ENCODE measurements at regions not wholly inside any gene's neighbourhood (a gene's known extent, or its start where the extent isn't known, plus 50 kb on each side); places are given as distances from the start of the nearest gene placed in this dataset.

DNA sequence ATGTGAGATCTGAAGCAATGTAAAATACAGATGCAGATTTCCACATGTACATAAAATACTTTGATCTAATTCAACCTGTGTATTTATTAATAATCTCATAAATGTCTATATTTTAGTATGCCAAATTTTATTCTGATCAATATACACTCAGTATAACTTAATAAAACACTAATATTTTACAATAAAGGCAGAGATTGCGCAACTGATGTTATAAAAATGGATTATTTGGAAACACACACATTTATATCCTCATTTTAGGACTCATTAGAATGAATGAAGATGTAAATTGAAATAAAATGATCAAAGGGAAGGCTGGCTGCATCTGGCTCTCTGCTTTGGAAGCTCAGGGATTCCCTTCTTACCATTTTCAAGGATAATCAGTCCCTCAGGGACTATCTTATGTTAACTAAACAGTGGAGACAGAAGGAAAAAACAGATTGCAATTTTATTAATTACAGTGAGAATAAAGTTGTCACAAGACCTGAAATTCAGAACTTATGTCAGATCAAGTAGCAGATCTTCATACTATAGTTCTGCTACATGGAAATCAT, 900.9 kb upstream of the EPHA5 start:
- H3K27me3 ChIP-seq (ENCODE audit: insufficient read depth, poor library complexity, severe bottlenecking) = no peaks in the 10 kb centered on the region
- no peak for DNase-seq (ENCODE audit: low read depth in 1 of 2, low spot score in 1 of 2)
- no peak overlapping the region for H3K4me3 ChIP-seq (replicated peaks; ENCODE audit: insufficient read depth, low read length)
- TF ChIP-seq POLR2AphosphoS5 (IDR thresholded peaks at IDR 0.05; ENCODE audit: low read depth) = no peak
- TF ChIP-seq, protein P1, sequence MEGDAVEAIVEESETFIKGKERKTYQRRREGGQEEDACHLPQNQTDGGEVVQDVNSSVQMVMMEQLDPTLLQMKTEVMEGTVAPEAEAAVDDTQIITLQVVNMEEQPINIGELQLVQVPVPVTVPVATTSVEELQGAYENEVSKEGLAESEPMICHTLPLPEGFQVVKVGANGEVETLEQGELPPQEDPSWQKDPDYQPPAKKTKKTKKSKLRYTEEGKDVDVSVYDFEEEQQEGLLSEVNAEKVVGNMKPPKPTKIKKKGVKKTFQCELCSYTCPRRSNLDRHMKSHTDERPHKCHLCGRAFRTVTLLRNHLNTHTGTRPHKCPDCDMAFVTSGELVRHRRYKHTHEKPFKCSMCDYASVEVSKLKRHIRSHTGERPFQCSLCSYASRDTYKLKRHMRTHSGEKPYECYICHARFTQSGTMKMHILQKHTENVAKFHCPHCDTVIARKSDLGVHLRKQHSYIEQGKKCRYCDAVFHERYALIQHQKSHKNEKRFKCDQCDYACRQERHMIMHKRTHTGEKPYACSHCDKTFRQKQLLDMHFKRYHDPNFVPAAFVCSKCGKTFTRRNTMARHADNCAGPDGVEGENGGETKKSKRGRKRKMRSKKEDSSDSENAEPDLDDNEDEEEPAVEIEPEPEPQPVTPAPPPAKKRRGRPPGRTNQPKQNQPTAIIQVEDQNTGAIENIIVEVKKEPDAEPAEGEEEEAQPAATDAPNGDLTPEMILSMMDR (IDR thresholded peaks at IDR 0.05; ENCODE audit: insufficient read depth, low read length) = no peak
- TF ChIP-seq SPI1 (IDR thresholded peaks at IDR 0.05; ENCODE audit: borderline replicate concordance, low read depth) = no peak
- no peak overlapping the region for H3K27ac ChIP-seq (replicated peaks)

DNA sequence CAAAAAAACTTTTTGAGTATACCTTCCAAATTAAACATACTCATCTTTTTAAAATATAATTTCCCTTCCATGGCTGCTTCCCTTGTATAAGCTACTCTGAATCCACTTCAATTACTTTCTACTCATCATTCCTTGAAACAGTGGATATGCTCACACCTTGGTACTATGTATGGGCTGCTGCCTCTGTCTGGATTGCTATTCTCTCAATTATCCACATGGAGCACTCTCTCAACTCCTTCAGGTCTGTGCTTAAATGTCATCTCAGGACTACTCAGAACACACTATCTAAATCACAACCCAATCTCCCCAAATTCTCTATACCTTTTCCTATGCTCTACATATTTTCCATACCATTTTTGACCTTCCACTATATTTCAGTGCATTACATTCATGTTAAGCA, 898.9 kb upstream of the EPHA5 start:
- no peaks in the 10 kb centered on the region for H3K27me3 ChIP-seq (ENCODE audit: insufficient read depth, poor library complexity, severe bottlenecking)
- H3K27ac ChIP-seq (replicated peaks) = no peak overlapping the region
- TF ChIP-seq, protein P2, sequence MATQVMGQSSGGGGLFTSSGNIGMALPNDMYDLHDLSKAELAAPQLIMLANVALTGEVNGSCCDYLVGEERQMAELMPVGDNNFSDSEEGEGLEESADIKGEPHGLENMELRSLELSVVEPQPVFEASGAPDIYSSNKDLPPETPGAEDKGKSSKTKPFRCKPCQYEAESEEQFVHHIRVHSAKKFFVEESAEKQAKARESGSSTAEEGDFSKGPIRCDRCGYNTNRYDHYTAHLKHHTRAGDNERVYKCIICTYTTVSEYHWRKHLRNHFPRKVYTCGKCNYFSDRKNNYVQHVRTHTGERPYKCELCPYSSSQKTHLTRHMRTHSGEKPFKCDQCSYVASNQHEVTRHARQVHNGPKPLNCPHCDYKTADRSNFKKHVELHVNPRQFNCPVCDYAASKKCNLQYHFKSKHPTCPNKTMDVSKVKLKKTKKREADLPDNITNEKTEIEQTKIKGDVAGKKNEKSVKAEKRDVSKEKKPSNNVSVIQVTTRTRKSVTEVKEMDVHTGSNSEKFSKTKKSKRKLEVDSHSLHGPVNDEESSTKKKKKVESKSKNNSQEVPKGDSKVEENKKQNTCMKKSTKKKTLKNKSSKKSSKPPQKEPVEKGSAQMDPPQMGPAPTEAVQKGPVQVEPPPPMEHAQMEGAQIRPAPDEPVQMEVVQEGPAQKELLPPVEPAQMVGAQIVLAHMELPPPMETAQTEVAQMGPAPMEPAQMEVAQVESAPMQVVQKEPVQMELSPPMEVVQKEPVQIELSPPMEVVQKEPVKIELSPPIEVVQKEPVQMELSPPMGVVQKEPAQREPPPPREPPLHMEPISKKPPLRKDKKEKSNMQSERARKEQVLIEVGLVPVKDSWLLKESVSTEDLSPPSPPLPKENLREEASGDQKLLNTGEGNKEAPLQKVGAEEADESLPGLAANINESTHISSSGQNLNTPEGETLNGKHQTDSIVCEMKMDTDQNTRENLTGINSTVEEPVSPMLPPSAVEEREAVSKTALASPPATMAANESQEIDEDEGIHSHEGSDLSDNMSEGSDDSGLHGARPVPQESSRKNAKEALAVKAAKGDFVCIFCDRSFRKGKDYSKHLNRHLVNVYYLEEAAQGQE (IDR thresholded peaks at IDR 0.05; ENCODE audit: insufficient replicate concordance, low read depth) = no peak
- no peak for TF ChIP-seq GABPA (IDR thresholded peaks at IDR 0.05; ENCODE audit: low read depth)
- no peak for TF ChIP-seq POLR2AphosphoS5 (IDR thresholded peaks at IDR 0.05; ENCODE audit: low read depth)
- TF ChIP-seq, protein P1 (IDR thresholded peaks at IDR 0.05; ENCODE audit: insufficient read depth, low read length) = no peak
- TF ChIP-seq SPI1 (IDR thresholded peaks at IDR 0.05; ENCODE audit: borderline replicate concordance, low read depth) = no peak
- no peak overlapping the region for H3K4me3 ChIP-seq (replicated peaks; ENCODE audit: insufficient read depth, low read length)
- DNase-seq (ENCODE audit: low read depth in 1 of 2, low spot score in 1 of 2) = no peak

DNA sequence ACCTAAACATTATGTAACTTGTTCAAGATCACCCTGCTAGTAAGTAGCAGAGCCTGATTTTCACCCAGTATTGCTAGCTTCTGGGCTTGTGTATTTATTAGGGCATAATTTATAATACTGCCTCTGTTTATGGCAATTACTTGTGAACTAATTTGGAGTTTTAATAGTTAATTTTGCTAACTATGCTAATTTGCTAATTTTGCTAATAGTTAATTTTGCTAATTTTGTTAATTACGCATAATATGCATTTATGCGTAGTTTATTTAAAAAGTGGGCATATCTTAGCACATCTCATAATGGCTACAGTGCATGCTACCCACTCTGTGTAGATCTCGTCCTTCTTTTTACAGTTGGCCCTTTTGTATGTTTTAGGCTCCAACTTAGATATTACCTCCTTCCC, 898.1 kb upstream of the EPHA5 start:
- H3K4me3 ChIP-seq (replicated peaks; ENCODE audit: insufficient read depth, low read length) = no peak overlapping the region
- H3K27ac ChIP-seq (replicated peaks) = no peak overlapping the region
- TF ChIP-seq, protein P2 (IDR thresholded peaks at IDR 0.05; ENCODE audit: insufficient replicate concordance, low read depth) = no peak
- TF ChIP-seq GABPA (IDR thresholded peaks at IDR 0.05; ENCODE audit: low read depth) (no peak), POLR2AphosphoS5 (IDR thresholded peaks at IDR 0.05; ENCODE audit: low read depth) (no peak), SPI1 (IDR thresholded peaks at IDR 0.05; ENCODE audit: borderline replicate concordance, low read depth) (no peak)
- TF ChIP-seq, protein P1 (IDR thresholded peaks at IDR 0.05; ENCODE audit: insufficient read depth, low read length) = no peak
- DNase-seq (ENCODE audit: low read depth in 1 of 2, low spot score in 1 of 2) = no peak
- no peaks in the 10 kb centered on the region for H3K27me3 ChIP-seq (ENCODE audit: insufficient read depth, poor library complexity, severe bottlenecking)

DNA sequence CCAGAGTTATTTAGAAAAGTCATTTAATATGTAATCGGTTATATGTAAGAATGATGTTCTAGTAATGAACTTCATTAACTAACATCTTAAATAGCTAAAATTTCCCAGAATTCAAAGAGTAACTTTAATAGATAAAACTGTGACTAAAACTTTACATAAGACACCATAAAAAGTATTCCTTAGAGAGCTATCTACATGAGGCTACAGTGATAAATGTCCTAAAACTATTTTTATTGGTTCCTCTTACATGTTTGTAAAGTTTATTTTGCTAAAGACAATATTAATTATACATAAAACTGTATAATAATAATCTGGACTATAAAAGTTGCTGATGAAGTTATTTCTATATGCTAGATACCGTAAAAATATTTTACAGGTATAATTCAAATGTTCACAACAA, 897.7 kb upstream of the EPHA5 start:
- no peak for DNase-seq (ENCODE audit: low read depth in 1 of 2, low spot score in 1 of 2)
- H3K27me3 ChIP-seq (ENCODE audit: insufficient read depth, poor library complexity, severe bottlenecking) = no peaks in the 10 kb centered on the region
- no peak for TF ChIP-seq SPI1 (IDR thresholded peaks at IDR 0.05; ENCODE audit: borderline replicate concordance, low read depth)
- TF ChIP-seq, protein P1 (IDR thresholded peaks at IDR 0.05; ENCODE audit: insufficient read depth, low read length) = no peak
- TF ChIP-seq, protein P2 (IDR thresholded peaks at IDR 0.05; ENCODE audit: insufficient replicate concordance, low read depth) = no peak
- no peak for TF ChIP-seq POLR2AphosphoS5 (IDR thresholded peaks at IDR 0.05; ENCODE audit: low read depth)
- TF ChIP-seq GABPA (IDR thresholded peaks at IDR 0.05; ENCODE audit: low read depth) = no peak
- H3K27ac ChIP-seq (replicated peaks) = no peak overlapping the region
- no peak overlapping the region for H3K4me3 ChIP-seq (replicated peaks; ENCODE audit: insufficient read depth, low read length)

All from HL-60 (cell line).